SK-N-SH treated with all-trans-retinoic acid at 6 μM for 48 hours (cell line): ENCODE measurements at regions not wholly inside any gene's neighbourhood (a gene's known extent, or its start where the extent isn't known, plus 50 kb on each side); places are given as distances from the start of the nearest gene placed in this dataset.

Experiments used
- BACH2 ChIP-seq: fragments of 250-450 bp; sonication (Bioruptor Pico); IDR thresholded peaks from 2 replicates; pipeline ENCODE4 v1.9.0; 2021; ENCODE audit warnings: mild to moderate bottlenecking, borderline replicate concordance
- CSDC2 ChIP-seq: fragments of 250-450 bp; sonication (Bioruptor Pico); IDR thresholded peaks from 2 replicates; pipeline ENCODE4 v1.5.0; 2020; ENCODE audit warnings: mild to moderate bottlenecking, moderate library complexity
- GLIS3 ChIP-seq: fragments of 250-450 bp; sonication (Bioruptor Pico); IDR thresholded peaks from 2 replicates; pipeline ENCODE4 v1.5.0; 2020; ENCODE audit warnings: mild to moderate bottlenecking, moderate library complexity
- ISL1 ChIP-seq: fragments of 250-450 bp; sonication (Bioruptor Pico); IDR thresholded peaks from 2 replicates; pipeline ENCODE4 v2.1.2; 2022; ENCODE audit warnings: mild to moderate bottlenecking, moderate library complexity
- OSR1 ChIP-seq: fragments of 250-450 bp; sonication (Bioruptor Pico); IDR thresholded peaks from 2 replicates; pipeline ENCODE4 v1.8.0; 2022; ENCODE audit warnings: moderate library complexity, mild to moderate bottlenecking, inconsistent platforms
- PATZ1 ChIP-seq: fragments of 250-450 bp; sonication (Bioruptor Pico); IDR thresholded peaks from 2 replicates; pipeline ENCODE4 v1.8.0; 2020; ENCODE audit warnings: mild to moderate bottlenecking, moderate library complexity, borderline replicate concordance
- POU6F1 ChIP-seq: fragments of 250-450 bp; sonication (Bioruptor Pico); IDR thresholded peaks from 2 replicates; pipeline ENCODE4 v1.8.0; 2021; ENCODE audit warnings: low read depth, mild to moderate bottlenecking, moderate library complexity, borderline replicate concordance
- PPARA ChIP-seq: fragments of 250-450 bp; sonication (Bioruptor Pico); IDR thresholded peaks from 2 replicates; pipeline ENCODE4 v1.5.0; 2020; ENCODE audit warnings: mild to moderate bottlenecking, borderline replicate concordance
- RARB ChIP-seq: fragments of 250-450 bp; sonication (Bioruptor Pico); IDR thresholded peaks from 2 replicates; pipeline ENCODE4 v1.8.0; 2021; ENCODE audit warnings: mild to moderate bottlenecking, moderate library complexity
- SNAI2 ChIP-seq: fragments of 250-450 bp; sonication (Bioruptor Pico); IDR thresholded peaks from 2 replicates; pipeline ENCODE4 v1.5.0; 2020; ENCODE audit warnings: mild to moderate bottlenecking, moderate library complexity
- TCF4 ChIP-seq: fragments of 250-450 bp; sonication (Bioruptor Pico); IDR thresholded peaks from 2 replicates; pipeline ENCODE4 v1.8.0; 2021; ENCODE audit warnings: mild to moderate bottlenecking, moderate library complexity, borderline replicate concordance
- ZFP30 ChIP-seq: fragments of 450-650 bp; formaldehyde crosslinking; IDR thresholded peaks from 2 replicates; pipeline ENCODE4 v1.5.0; 2022; ENCODE audit warnings: mild to moderate bottlenecking, moderate library complexity
- ZNF565 ChIP-seq: fragments of 450-650 bp; formaldehyde crosslinking; conservative IDR thresholded peaks from 2 replicates; pipeline ENCODE4 v1.5.0; 2020; ENCODE audit warnings: low read depth, mild to moderate bottlenecking, moderate library complexity
- ZNF70 ChIP-seq: fragments of 450-650 bp; formaldehyde crosslinking; IDR thresholded peaks from 2 replicates; pipeline ENCODE4 v1.5.0; 2020; ENCODE audit warnings: mild to moderate bottlenecking, moderate library complexity

- TF ChIP-seq RARB (no peak), ZNF565 (CRISPR knock-in tag) (no peak), ISL1 (CRISPR knock-in tag) (no peak), PATZ1 (no peak), SNAI2 (no peak), PPARA (no peak), POU6F1 (CRISPR knock-in tag) (no peak), ZFP30 (CRISPR knock-in tag) (no peak), BACH2 (CRISPR knock-in tag) (no peak), GLIS3 (CRISPR knock-in tag) (no peak), OSR1 (no peak), ZNF70 (CRISPR knock-in tag) (no peak), TCF4 (no peak), CSDC2 (CRISPR knock-in tag) (no peak)
These were observed 262.0 kb downstream of the HIVEP2 start for GRCh38 chr6:142682985-142683384.
